Fibroblast of lung (primary cell): ENCODE measurements at regions not wholly inside any gene's neighbourhood (a gene's known extent, or its start where the extent isn't known, plus 50 kb on each side); places are given as distances from the start of the nearest gene placed in this dataset.

Experiments used
- CTCF ChIP-seq, 2 donors: IDR thresholded peaks in 1 of 2; conservative IDR thresholded peaks in 1 of 2; 1 replicate in 1 of 2; 2 replicates in 1 of 2; pipeline ENCODE4 v1.5.1; 2011 to 2012; ENCODE audit warnings: low read length in 2 of 2, control low read depth in 1 of 2, inconsistent platforms in 1 of 2, low read depth in 1 of 2, mild to moderate bottlenecking in 1 of 2
- EZH2 ChIP-seq: IDR thresholded peaks from 2 replicates; pipeline ENCODE4 v1.5.1; 2012; ENCODE audit warnings: low read length, control low read depth, mild to moderate bottlenecking; ENCODE audit errors: missing control alignments

DNA sequence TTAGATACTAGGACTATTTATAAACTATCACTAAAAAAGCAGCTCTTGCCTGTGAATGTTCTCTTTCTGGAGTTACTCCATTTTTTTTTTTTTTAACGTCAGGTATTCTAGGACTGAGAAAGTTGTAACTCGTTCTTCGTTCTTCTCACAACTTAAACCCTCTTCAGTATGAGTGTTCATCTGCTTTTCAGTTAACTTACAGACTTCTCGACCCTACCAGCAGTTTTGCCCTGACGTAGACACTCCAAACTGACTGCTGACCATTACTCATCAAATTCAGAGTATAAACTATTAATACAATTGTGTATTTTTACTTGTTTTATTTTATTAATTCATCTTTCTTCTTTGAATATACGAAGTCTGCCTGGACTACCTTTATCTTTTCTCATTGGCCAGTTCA is 353.1 kb downstream of the GPR37 start:
- TF ChIP-seq CTCF (conservative IDR thresholded peaks at IDR 0.05 in 1 of 2, IDR thresholded peaks at IDR 0.05 in 1 of 2; ENCODE audit: low read depth in 1 of 2, low read length in 2 of 2): no peak
- TF ChIP-seq EZH2: no peak
